Prostate gland (tissue), 2 donors: ENCODE measurements at regions not wholly inside any gene's neighbourhood (a gene's known extent, or its start where the extent isn't known, plus 50 kb on each side); places are given as distances from the start of the nearest gene placed in this dataset.

Source experiments
- DNase-seq: peaks from one replicate; pipeline ENCODE4 v3.0.0-alpha.2; 2019; ENCODE audit warnings: low spot score
- H3K27ac ChIP-seq, 2 donors: fragments of 200-600 bp; sonication (generic); 2 replicates each; pipeline ENCODE4 v1.5.1; 2017 to 2019
- H3K27me3 ChIP-seq: fragments of 200-600 bp; sonication (generic); replicated peaks from 2 replicates; pipeline ENCODE4 v1.5.1; 2019; ENCODE audit not compliant: insufficient read depth
- H3K36me3 ChIP-seq, 2 donors: fragments of 200-600 bp; sonication (generic); 1 replicate in 1 of 2; 2 replicates in 1 of 2; pipeline versions ENCODE4 v1.5.1 to v1.8.1; 2017 to 2019
- H3K4me1 ChIP-seq: fragments of 200-600 bp; sonication (generic); replicated peaks from 2 replicates; pipeline ENCODE4 v1.5.1; 2019
- H3K4me3 ChIP-seq, 2 donors: fragments of 200-600 bp; sonication (generic); 2 replicates each; pipeline ENCODE4 v1.5.1; 2017 to 2019
- H3K9me3 ChIP-seq: fragments of 200-600 bp; sonication (generic); 2 replicates; pipeline ENCODE4 v1.5.1; 2017
- CTCF ChIP-seq, 4 experiments: fragments of 200-600 bp in 2 of 4; fragments of 450-650 bp in 2 of 4; sonication (generic) in 2 of 4; IDR thresholded peaks; 1 replicate in 3 of 4; 2 replicates in 1 of 4; pipeline ENCODE4 v1.5.1; 2016 to 2019; ENCODE audit warnings: antibody characterized with exemption in 4 of 4, mild to moderate bottlenecking in 2 of 4, moderate library complexity in 2 of 4
- POLR2A ChIP-seq: fragments of 450-650 bp; IDR thresholded peaks from one replicate; pipeline ENCODE4 v1.6.1; 2016; ENCODE audit warnings: antibody characterized with exemption, mild to moderate bottlenecking
- POLR2AphosphoS5 ChIP-seq: sonication (generic); formaldehyde crosslinking; IDR thresholded peaks from one replicate; pipeline ENCODE4 v1.6.1; 2017; ENCODE audit warnings: antibody characterized with exemption
- WGBS: methylation state at CpG from one replicate; pipeline ENCODE4 v1.1.5; 2018; 5-methylcytosine and 5-hydroxymethylcytosine counted together
- intact Hi-C: fragments of 100-400 bp; cut with DNase I; formaldehyde crosslinking; loops from one replicate; pipeline ENCODE4 v1.14.2; 2022

- no peak overlapping the region for H3K27ac ChIP-seq
- no peaks in the 10 kb centered on the region for H3K9me3 ChIP-seq
- H3K36me3 ChIP-seq: no peaks in the 10 kb centered on the region
- H3K27me3 ChIP-seq: no peaks in the 10 kb centered on the region
- intact Hi-C loops: no loop called here
- WGBS: 97% methylated on average over 16 of the region's 16 CpGs
- peaks cover 3% of the 10 kb centered on the region for H3K4me1 ChIP-seq
- TF ChIP-seq POLR2AphosphoS5: no peak
- TF ChIP-seq POLR2A: no peak
- no peak for TF ChIP-seq CTCF (IDR thresholded peaks at IDR 0.05)
- no peak overlapping the region for H3K4me3 ChIP-seq
- no peak for DNase-seq
Observed at GRCh38 chr5:154648229-154648628, 106.9 kb upstream of the LARP1 start.

DNA sequence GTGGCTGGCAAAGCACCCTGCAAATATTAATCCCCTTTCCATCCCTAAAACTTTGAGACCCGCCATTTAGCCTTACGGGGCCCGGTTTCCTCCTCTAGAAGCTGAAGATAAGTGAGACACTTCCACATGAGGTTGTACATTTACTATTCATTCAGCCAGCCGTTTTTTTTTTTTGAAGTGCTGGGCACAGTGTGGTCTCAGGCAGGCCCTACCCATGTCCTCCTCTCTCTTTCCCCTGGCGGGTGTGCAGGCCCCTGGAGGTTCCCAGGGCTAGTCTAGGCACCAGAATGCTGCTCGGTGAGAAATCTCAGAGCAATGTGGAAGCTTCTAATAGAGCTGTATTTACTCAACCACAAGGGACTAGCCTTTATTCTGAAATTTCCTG lies 107.4 kb upstream of the LARP1 start:
- Histone ChIP-seq H3K4me1 (peaks cover 3% of the 10 kb centered on the region), H3K27me3 (no peaks in the 10 kb centered on the region), H3K27ac (no peak overlapping the region), H3K36me3 (no peaks in the 10 kb centered on the region), H3K9me3 (no peaks in the 10 kb centered on the region), H3K4me3 (peak overlapping the region in 1 of 2 donors; percentile 21)
- 61% methylated on average over 6 of the region's 6 CpGs for whole genome bisulfite sequencing
- intact Hi-C loops: no loop called here
- DNase-seq: no peak
- TF ChIP-seq CTCF (IDR thresholded peaks at IDR 0.05): no peak
- TF ChIP-seq POLR2A: no peak
- TF ChIP-seq POLR2AphosphoS5: no peak

DNA sequence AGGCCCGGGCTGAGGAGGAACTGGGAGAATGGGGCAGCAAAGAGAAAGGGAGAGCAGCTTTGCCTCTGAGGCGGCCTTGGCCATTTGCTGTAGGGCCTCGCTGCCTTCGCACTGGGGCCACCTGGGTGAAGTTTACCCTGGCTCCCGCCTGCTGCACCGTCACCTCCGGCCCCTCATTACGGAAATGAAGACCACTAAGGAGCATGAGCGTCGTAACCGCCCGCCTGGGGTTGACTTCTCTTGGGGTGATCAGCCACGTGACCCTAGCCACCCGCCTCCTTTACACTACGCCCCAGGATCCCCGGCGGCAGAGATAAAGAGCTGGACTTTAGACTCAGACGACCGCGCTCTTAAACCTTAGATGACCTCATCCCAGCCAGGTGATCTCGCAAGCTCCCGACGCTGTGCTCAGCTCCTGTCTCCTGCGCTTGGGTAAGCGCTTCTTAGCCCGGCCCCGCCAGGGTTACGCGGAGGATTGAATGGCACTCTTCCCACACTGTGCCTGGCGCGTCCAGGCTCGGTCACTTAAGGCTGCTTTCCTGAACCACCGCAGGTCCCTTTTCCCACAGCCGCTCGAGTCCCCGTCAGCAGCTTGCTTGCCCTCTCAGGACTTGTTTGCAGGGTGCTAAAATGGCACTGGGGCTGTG lies 107.9 kb upstream of the LARP1 start:
- peaks cover 3% of the 10 kb centered on the region for H3K4me1 ChIP-seq
- no peaks in the 10 kb centered on the region for H3K9me3 ChIP-seq
- DNase-seq: no peak
- TF ChIP-seq POLR2A (no peak), CTCF (IDR thresholded peaks at IDR 0.05) (no peak), POLR2AphosphoS5 (no peak)
- H3K36me3 ChIP-seq: no peaks in the 10 kb centered on the region
- intact Hi-C loops: no loop called here
- peak overlapping the region; percentile 8 to 21 for H3K4me3 ChIP-seq
- 16% methylated on average over 36 of the region's 36 CpGs for WGBS
- no peaks in the 10 kb centered on the region for H3K27me3 ChIP-seq
- H3K27ac ChIP-seq: no peak overlapping the region

DNA sequence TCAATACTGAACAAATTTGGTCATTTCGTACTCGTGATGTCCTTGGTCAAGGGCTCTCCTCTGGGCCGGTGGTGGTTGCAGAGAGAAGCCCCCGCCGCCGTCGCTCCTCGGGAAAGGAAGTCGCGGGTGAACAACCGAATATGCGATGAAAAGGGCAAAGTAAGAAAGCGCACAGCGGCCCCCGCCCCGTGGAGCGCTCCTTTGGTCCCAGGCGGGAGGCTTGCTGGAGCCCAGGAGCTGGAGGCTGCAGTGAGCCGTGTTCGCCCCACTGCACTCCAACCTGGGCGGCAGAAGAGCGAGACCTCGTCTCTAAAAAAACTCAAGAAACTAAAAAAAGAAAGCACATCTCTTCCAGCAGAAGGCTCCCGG lies 108.4 kb upstream of the LARP1 start:
- Histone ChIP-seq H3K4me3 (no peak overlapping the region), H3K9me3 (no peaks in the 10 kb centered on the region), H3K4me1 (peaks cover 3% of the 10 kb centered on the region), H3K36me3 (no peaks in the 10 kb centered on the region), H3K27ac (no peak overlapping the region), H3K27me3 (no peaks in the 10 kb centered on the region)
- TF ChIP-seq POLR2AphosphoS5 (no peak), CTCF (IDR thresholded peaks at IDR 0.05) (no peak), POLR2A (no peak)
- WGBS: 66% methylated on average over 24 of the region's 24 CpGs
- no peak for DNase-seq
- intact Hi-C loops: no loop called here

GRCh38 chr5:154644745-154645411 lies 110.3 kb upstream of the LARP1 start:
- H3K4me1 ChIP-seq: peaks cover 3% of the 10 kb centered on the region
- intact Hi-C loops: no loop called here
- TF ChIP-seq POLR2A: no peak
- TF ChIP-seq CTCF (IDR thresholded peaks at IDR 0.05): no peak
- no peak for TF ChIP-seq POLR2AphosphoS5
- no peak for DNase-seq
- H3K36me3 ChIP-seq: no peaks in the 10 kb centered on the region
- H3K27me3 ChIP-seq: no peaks in the 10 kb centered on the region
- no peak overlapping the region for H3K4me3 ChIP-seq
- WGBS: 91% methylated on average over 5 of the region's 5 CpGs
- H3K27ac ChIP-seq: no peak overlapping the region
- H3K9me3 ChIP-seq: no peaks in the 10 kb centered on the region
